GM23248 (cell line): ENCODE measurements at regions not wholly inside any gene's neighbourhood (a gene's known extent, or its start where the extent isn't known, plus 50 kb on each side); places are given as distances from the start of the nearest gene placed in this dataset.

ENCODE experiments used
- EZH2 ChIP-seq: fragments of 200-600 bp; sonication (generic); IDR thresholded peaks from 2 replicates; pipeline ENCODE4 v1.6.1; 2018; ENCODE audit warnings: antibody characterized with exemption, mild to moderate bottlenecking; ENCODE audit not compliant: insufficient read depth, poor library complexity, severe bottlenecking
- EZH2phosphoT487 ChIP-seq: fragments of 200-600 bp; sonication (generic); IDR thresholded peaks from 2 replicates; pipeline ENCODE4 v1.6.1; 2018; ENCODE audit warnings: antibody characterized with exemption, moderate library complexity, mild to moderate bottlenecking, low read depth; ENCODE audit not compliant: insufficient read depth

DNA sequence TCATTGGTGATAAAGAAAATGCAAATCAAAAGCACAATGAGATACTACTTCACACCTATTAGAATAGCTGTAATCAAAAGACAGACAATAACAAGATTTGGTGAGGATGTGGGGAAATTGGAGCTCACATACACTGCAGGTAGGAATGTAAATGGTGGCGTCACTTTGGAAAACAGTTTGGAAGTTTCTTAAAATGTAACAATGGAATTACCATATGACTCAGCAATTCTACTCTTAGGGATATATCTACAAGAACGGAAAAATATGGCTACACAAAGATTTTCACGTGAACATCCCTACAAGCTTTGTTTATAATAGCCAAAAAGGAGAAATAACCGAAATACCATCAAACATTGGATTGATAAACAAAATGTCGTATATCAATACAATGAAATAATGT, 270.4 kb downstream of the DOK5 start:
- TF ChIP-seq EZH2phosphoT487, result no peak
- no peak for TF ChIP-seq EZH2
